ENCODE measurements at regions not wholly inside any gene's neighbourhood (a gene's known extent, or its start where the extent isn't known, plus 50 kb on each side); places are given as distances from the start of the nearest gene placed in this dataset.

- Histone ChIP-seq H4K20me1 (ENCODE audit: insufficient read depth, low read length) (no peaks in the 10 kb centered on the region), H3K9ac (ENCODE audit: low read length) (no peak overlapping the region), H3K4me1 (ENCODE audit: low read length) (peaks cover 44% of the 10 kb centered on the region), H3K9me2 (replicated peaks; ENCODE audit: insufficient read depth, low read length) (no peaks in the 10 kb centered on the region), H3K79me2 (ENCODE audit: low read length) (no peaks in the 10 kb centered on the region), H3K36me3 (replicated peaks; ENCODE audit: insufficient read depth, low read length) (no peaks in the 10 kb centered on the region), H3K9me3 (replicated peaks; ENCODE audit: insufficient read depth, low read length) (no peaks in the 10 kb centered on the region), H3K4me2 (ENCODE audit: low read depth, low read length) (no peak overlapping the region), H2AFZ (ENCODE audit: low read length) (no peak overlapping the region), H3K4me3 (ENCODE audit: low read length) (no peak overlapping the region), H3F3A (ENCODE audit: insufficient read depth, low read length) (0 out of 2 replicates have a peak, but pooled peaks cover 11% of the 10 kb centered on the region), H3K27me3 (replicated peaks; ENCODE audit: insufficient read depth, low read length) (no peaks in the 10 kb centered on the region), H3K27ac (ENCODE audit: low read length) (no peak overlapping the region)
- no peak for TF ChIP-seq EZH2 (optimal IDR thresholded peaks at IDR 0.05; ENCODE audit: low read depth, low read length)
- TF ChIP-seq EZH2phosphoT487 (IDR thresholded peaks at IDR 0.05; ENCODE audit: low read length) = no peak
- TF ChIP-seq CTCF (IDR thresholded peaks at IDR 0.05; ENCODE audit: low read length) = peak; percentile 58
- peak; percentile 47 for DNase-seq
Measured at GRCh38 chr20:33915726-33916331, 77.9 kb upstream of the RALY start.

DNA sequence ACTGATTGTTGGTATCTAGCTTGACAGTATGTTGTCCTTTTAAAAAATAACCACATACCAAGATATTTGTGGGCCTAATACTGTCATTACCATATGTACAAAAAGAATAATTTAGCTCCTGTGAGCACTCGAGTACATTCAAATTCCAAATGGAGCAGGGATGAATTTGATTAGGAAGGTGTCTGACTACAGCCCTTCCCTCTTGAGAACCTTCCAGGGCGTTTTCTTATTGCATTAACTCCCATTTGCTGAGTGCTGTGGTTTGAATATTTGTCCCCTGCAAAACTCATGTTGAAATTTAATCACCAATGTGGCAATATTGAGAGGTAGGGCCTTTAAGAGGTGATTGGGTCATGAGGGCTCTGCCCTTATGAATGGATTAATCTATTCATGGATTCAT, 76.9 kb upstream of the RALY start:
- Histone ChIP-seq H3K27ac (ENCODE audit: low read length) (no peak overlapping the region), H3K4me1 (ENCODE audit: low read length) (peaks cover 41% of the 10 kb centered on the region), H3K9ac (ENCODE audit: low read length) (no peak overlapping the region), H3K27me3 (replicated peaks; ENCODE audit: insufficient read depth, low read length) (no peaks in the 10 kb centered on the region), H3K36me3 (replicated peaks; ENCODE audit: insufficient read depth, low read length) (no peaks in the 10 kb centered on the region), H3K4me3 (ENCODE audit: low read length) (no peak overlapping the region), H3F3A (ENCODE audit: insufficient read depth, low read length) (0 out of 2 replicates have a peak, but pooled peaks cover 11% of the 10 kb centered on the region), H3K79me2 (ENCODE audit: low read length) (no peaks in the 10 kb centered on the region), H2AFZ (ENCODE audit: low read length) (no peak overlapping the region), H3K9me3 (replicated peaks; ENCODE audit: insufficient read depth, low read length) (no peaks in the 10 kb centered on the region), H4K20me1 (ENCODE audit: insufficient read depth, low read length) (no peaks in the 10 kb centered on the region), H3K4me2 (ENCODE audit: low read depth, low read length) (no peak overlapping the region), H3K9me2 (replicated peaks; ENCODE audit: insufficient read depth, low read length) (no peaks in the 10 kb centered on the region)
- DNase-seq = no peak
- TF ChIP-seq CTCF (IDR thresholded peaks at IDR 0.05; ENCODE audit: low read length) (no peak), EZH2phosphoT487 (IDR thresholded peaks at IDR 0.05; ENCODE audit: low read length) (no peak), EZH2 (optimal IDR thresholded peaks at IDR 0.05; ENCODE audit: low read depth, low read length) (no peak)

DNA sequence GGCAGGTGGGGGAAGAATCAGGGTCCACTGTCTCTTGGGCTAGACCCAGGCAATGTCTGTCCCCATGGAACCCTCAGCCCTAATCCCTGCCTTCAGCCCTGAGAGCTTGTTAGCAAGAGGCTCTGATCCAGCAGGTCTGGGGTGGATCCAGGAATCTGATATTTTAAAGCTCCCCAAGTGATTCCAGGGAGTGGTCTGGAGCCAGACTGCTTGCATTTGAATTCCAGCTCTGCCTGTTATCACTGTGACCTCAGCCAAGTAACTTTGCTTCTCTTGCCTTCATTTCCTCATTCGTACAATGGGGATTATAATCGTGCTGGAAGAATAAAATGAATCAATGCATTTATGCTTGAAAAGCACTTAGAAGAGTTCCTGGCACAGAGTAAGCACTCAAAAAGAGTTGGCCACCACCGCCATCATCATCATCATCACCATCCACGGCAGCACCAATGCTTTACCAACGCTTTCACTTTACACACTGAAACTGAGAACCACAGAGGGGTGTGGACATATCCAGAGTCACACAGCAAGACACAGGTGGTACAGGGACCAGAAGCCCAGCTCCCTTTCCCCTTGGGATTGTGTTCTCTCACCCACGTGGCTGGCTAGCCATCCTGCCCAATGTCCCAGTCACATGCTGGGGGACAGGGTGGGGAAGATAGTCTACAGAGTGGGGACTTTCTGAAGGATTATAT, 75.7 kb upstream of the RALY start:
- no peaks in the 10 kb centered on the region for H3K9me2 ChIP-seq (replicated peaks; ENCODE audit: insufficient read depth, low read length)
- H3K27me3 ChIP-seq (replicated peaks; ENCODE audit: insufficient read depth, low read length) = no peaks in the 10 kb centered on the region
- TF ChIP-seq CTCF (IDR thresholded peaks at IDR 0.05; ENCODE audit: low read length) = no peak
- no peak for TF ChIP-seq EZH2 (optimal IDR thresholded peaks at IDR 0.05; ENCODE audit: low read depth, low read length)
- no peak for TF ChIP-seq EZH2phosphoT487 (IDR thresholded peaks at IDR 0.05; ENCODE audit: low read length)
- no peaks in the 10 kb centered on the region for H4K20me1 ChIP-seq (ENCODE audit: insufficient read depth, low read length)
- H3K27ac ChIP-seq (ENCODE audit: low read length) = peak overlapping the region; percentile 45
- no peaks in the 10 kb centered on the region for H3K9me3 ChIP-seq (replicated peaks; ENCODE audit: insufficient read depth, low read length)
- no peaks in the 10 kb centered on the region for H3K36me3 ChIP-seq (replicated peaks; ENCODE audit: insufficient read depth, low read length)
- DNase-seq = peak; percentile 79
- H3K4me1 ChIP-seq (ENCODE audit: low read length) = peaks cover 41% of the 10 kb centered on the region
- peak overlapping the region; percentile 39; the same call in 1 of the 2 replicates for H3K4me3 ChIP-seq (ENCODE audit: low read length)
- H3K79me2 ChIP-seq (ENCODE audit: low read length) = no peaks in the 10 kb centered on the region
- 0 out of 2 replicates have a peak, but pooled peaks cover 11% of the 10 kb centered on the region for H3F3A ChIP-seq (ENCODE audit: insufficient read depth, low read length)
- peak overlapping the region; percentile 79 for H3K4me2 ChIP-seq (ENCODE audit: low read depth, low read length)
- 0 out of 2 replicates have a peak overlapping the region, but pooled peaks have one; percentile 15 for H3K9ac ChIP-seq (ENCODE audit: low read length)
- H2AFZ ChIP-seq (ENCODE audit: low read length) = peak overlapping the region; percentile 16; the same call in 1 of the 2 replicates

Data from MM.1S (cell line).